DND-41 (cell line): ENCODE measurements at regions not wholly inside any gene's neighbourhood (a gene's known extent, or its start where the extent isn't known, plus 50 kb on each side); places are given as distances from the start of the nearest gene placed in this dataset.

ENCODE experiments used
- ATAC-seq: fragments of 200-7000 bp; cut with Tn5 transposase; 3 replicates; pipeline ENCODE4 v1.9.1; 2021; ENCODE audit warnings: low read depth; ENCODE audit not compliant: insufficient read depth
- DNase-seq: peaks from one replicate; pipeline ENCODE4 v3.0.0-alpha.2; 2020
- H2AFZ ChIP-seq: 2 replicates; pipeline ENCODE4 v1.6.0; 2012; ENCODE audit warnings: low read depth, low read length
- H3K27ac ChIP-seq: 2 replicates; pipeline ENCODE4 v1.5.1; 2012; ENCODE audit warnings: low read length, inconsistent platforms
- H3K27me3 ChIP-seq: fragments of 200-600 bp; sonication (generic); 2 replicates; pipeline ENCODE4 v1.6.0; 2012; ENCODE audit warnings: low read length, mild to moderate bottlenecking, inconsistent platforms; ENCODE audit not compliant: insufficient read depth, poor library complexity
- H3K36me3 ChIP-seq: 2 replicates; pipeline ENCODE4 v1.5.1; 2012; ENCODE audit warnings: low read length, inconsistent platforms; ENCODE audit not compliant: insufficient read depth
- H3K4me1 ChIP-seq: 2 replicates; pipeline ENCODE4 v1.5.1; 2012; ENCODE audit warnings: mild to moderate bottlenecking, low read length; ENCODE audit not compliant: insufficient read depth
- H3K4me2 ChIP-seq: 2 replicates; pipeline ENCODE4 v1.6.0; 2012; ENCODE audit warnings: mild to moderate bottlenecking, moderate library complexity, low read length, inconsistent platforms; ENCODE audit not compliant: insufficient read depth
- H3K4me3 ChIP-seq, 2 experiments: fragments of 200-600 bp in 1 of 2; shearing (Covaris generic) in 1 of 2; 2 replicates each; pipeline ENCODE4 v1.5.1; 2012 to 2016; ENCODE audit warnings: inconsistent platforms in 2 of 2, low read length in 2 of 2, mild to moderate bottlenecking in 2 of 2, low read depth in 1 of 2, moderate library complexity in 1 of 2
- H3K79me2 ChIP-seq: 2 replicates; pipeline ENCODE4 v1.6.0; 2012; ENCODE audit warnings: low read length, inconsistent platforms; ENCODE audit not compliant: insufficient read depth
- H3K9ac ChIP-seq: 2 replicates; pipeline ENCODE4 v1.6.0; 2012; ENCODE audit warnings: low read depth, mild to moderate bottlenecking, inconsistent platforms, low read length, moderate library complexity
- H3K9me3 ChIP-seq: 2 replicates; pipeline ENCODE4 v1.5.1; 2012; ENCODE audit warnings: low read length, moderate library complexity, mild to moderate bottlenecking, inconsistent platforms; ENCODE audit not compliant: insufficient read depth, severe bottlenecking
- H4K20me1 ChIP-seq: 2 replicates; pipeline ENCODE4 v1.6.0; 2012; ENCODE audit warnings: low read length; ENCODE audit not compliant: insufficient read depth
- CTCF ChIP-seq: IDR thresholded peaks from 2 replicates; pipeline ENCODE4 v1.5.1; 2012; ENCODE audit warnings: borderline replicate concordance, low read length, moderate library complexity, mild to moderate bottlenecking; ENCODE audit not compliant: poor library complexity, severe bottlenecking; ENCODE audit errors: extremely low read depth
- EZH2 ChIP-seq: IDR thresholded peaks from 3 replicates; pipeline ENCODE4 v1.6.1; 2012; ENCODE audit warnings: borderline replicate concordance, low read depth, mild to moderate bottlenecking, moderate library complexity, low read length, inconsistent platforms; ENCODE audit not compliant: severe bottlenecking

- H3K9me3 ChIP-seq = no peaks in the 10 kb centered on the region
- H3K27me3 ChIP-seq = no peaks in the 10 kb centered on the region
- H3K36me3 ChIP-seq = no peaks in the 10 kb centered on the region
- no peak overlapping the region for H3K9ac ChIP-seq
- no peaks in the 10 kb centered on the region for H3K79me2 ChIP-seq
- no peak overlapping the region for H3K27ac ChIP-seq
- no peak for ATAC-seq
- H3K4me3 ChIP-seq = no peak overlapping the region
- peaks cover 17% of the 10 kb centered on the region for H3K4me1 ChIP-seq
- no peaks in the 10 kb centered on the region for H4K20me1 ChIP-seq
- H2AFZ ChIP-seq = 0 out of 2 replicates have a peak overlapping the region, but pooled peaks have one; percentile 10
- no peak overlapping the region for H3K4me2 ChIP-seq
- TF ChIP-seq CTCF (no peak), EZH2 (no peak)
- no peak for DNase-seq
Measured at GRCh38 chr18:10139783-10140410, 226.1 kb downstream of the VAPA start.

GRCh38 chr18:10140461-10141282 is 226.9 kb downstream of the VAPA start:
- H3K9me3 ChIP-seq = no peaks in the 10 kb centered on the region
- H3K4me2 ChIP-seq = no peak overlapping the region
- no peak for TF ChIP-seq CTCF
- TF ChIP-seq EZH2 = no peak
- peaks cover 17% of the 10 kb centered on the region for H3K4me1 ChIP-seq
- H3K9ac ChIP-seq = no peak overlapping the region
- H3K36me3 ChIP-seq = no peaks in the 10 kb centered on the region
- no peaks in the 10 kb centered on the region for H3K27me3 ChIP-seq
- ATAC-seq = peak; percentile 73
- H3K27ac ChIP-seq = no peak overlapping the region
- no peak overlapping the region for H3K4me3 ChIP-seq
- no peaks in the 10 kb centered on the region for H4K20me1 ChIP-seq
- H2AFZ ChIP-seq = no peak overlapping the region
- no peaks in the 10 kb centered on the region for H3K79me2 ChIP-seq
- peak; percentile 29 for DNase-seq

GRCh38 chr18:10141559-10141958 is 227.7 kb downstream of the VAPA start:
- Histone ChIP-seq H3K79me2 (no peaks in the 10 kb centered on the region), H3K4me1 (peaks cover 17% of the 10 kb centered on the region), H3K27me3 (no peaks in the 10 kb centered on the region), H3K9me3 (no peaks in the 10 kb centered on the region), H3K4me2 (no peak overlapping the region), H3K36me3 (no peaks in the 10 kb centered on the region), H3K4me3 (no peak overlapping the region), H4K20me1 (no peaks in the 10 kb centered on the region), H3K9ac (no peak overlapping the region), H3K27ac (no peak overlapping the region), H2AFZ (no peak overlapping the region)
- TF ChIP-seq CTCF (no peak), EZH2 (no peak)
- no peak for ATAC-seq
- DNase-seq = no peak
